H54 (cell line): ENCODE measurements at regions not wholly inside any gene's neighbourhood (a gene's known extent, or its start where the extent isn't known, plus 50 kb on each side); places are given as distances from the start of the nearest gene placed in this dataset.
"Not testable (repeated sequence)": the region's sequence is repeated elsewhere in the genome, so short reads cannot be mapped to it uniquely, and the experiment has no call there.

ENCODE experiments used
- DNase-seq: peaks from one replicate; pipeline ENCODE4 v3.0.0; 2011; ENCODE audit warnings: low spot score, mixed read lengths; ENCODE audit not compliant: insufficient read length
- FAIRE-seq: peaks from 3 replicates; lab custom pipeline; 2011; peaks lifted over from hg19 to GRCh38; lab: Jason Lieb, UNC
- POLR2A ChIP-seq: IDR thresholded peaks from 2 replicates; pipeline ENCODE4 v1.6.1; 2011; ENCODE audit warnings: low read depth, mild to moderate bottlenecking, low read length

DNA sequence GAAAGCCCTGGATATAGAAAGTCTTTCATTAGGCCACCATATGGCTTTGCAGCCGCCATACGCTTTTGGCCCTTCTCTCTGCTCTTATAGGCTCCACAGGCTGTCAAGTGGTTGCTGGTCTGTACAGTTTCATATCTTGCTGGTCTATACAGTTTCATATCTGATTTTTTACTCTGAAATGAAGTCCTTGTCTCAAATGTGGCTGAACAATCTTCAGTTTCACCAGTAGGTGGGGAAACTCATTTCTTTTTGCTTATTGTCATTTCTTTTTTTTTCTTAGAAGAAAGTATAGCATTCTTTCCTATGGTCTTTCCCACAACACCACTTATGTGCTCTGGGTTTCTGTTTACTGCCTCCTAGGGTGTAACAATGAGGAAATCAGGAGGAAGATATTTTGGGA is 771.4 kb upstream of the MMS22L start:
- no peak for FAIRE-seq
- DNase-seq = no peak
- no peak for TF ChIP-seq POLR2A

DNA sequence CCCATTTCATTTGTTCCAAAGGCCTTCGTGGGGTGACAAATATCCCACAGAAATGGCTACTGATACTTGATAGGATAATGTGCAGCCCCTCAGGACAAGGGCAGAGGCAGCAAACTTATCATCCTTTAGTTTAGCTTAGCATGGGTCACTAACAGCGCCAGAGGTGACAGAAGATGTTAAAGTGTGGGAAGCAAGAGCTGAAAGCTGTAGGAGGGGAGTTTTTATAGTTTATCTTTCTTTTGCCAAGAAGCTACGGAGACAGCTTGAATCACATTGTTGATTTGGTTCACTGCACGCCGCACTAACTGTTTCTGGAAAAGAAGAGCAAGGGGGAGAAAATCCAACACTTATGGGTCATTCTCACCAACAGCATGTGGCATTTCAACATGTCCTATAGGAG is 773.9 kb upstream of the MMS22L start:
- DNase-seq (no peak), FAIRE-seq (no peak)
- TF ChIP-seq POLR2A = no peak

DNA sequence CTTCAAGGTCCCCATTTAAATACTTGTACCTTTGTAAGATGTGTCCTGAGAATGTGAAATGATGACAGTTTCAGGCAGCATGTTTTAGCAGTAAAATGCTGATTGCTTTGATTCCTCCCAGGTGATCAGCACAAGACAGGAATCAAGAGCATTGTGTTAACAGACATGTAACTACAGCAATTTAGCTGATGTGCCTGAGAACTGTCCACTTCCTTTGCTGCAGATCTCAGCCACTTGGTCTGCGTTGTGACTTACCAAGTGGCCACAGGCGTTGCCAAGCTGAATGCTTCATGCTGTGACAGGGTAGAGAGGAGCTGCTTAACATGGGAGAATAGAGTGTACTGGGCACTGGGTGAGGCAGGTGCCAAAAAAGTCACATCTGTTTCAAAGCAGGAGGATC is 767.0 kb upstream of the POU3F2 start:
- DNase-seq (no peak), FAIRE-seq (no peak)
- no peak for TF ChIP-seq POLR2A

DNA sequence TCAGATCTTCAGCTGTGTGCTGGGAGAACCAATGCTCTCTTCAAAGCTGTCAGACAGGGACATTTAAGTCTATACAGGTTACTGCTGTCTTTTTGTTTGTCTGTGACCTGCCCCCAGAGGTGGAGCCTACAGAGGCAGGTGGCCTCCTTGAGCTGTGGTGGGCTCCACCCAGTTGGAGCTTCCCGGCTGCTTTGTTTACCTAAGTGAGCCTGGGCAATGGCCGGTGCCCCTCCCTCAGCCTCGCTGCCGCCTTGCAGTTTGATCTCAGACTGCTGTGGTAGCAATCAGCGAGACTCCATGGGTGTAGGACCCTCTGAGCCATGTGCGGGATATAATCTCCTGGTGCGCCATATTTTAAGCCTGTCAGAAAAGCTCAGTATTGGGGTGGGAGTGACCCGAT is 745.8 kb upstream of the POU3F2 start:
- not testable (repeated sequence) for FAIRE-seq, DNase-seq

DNA sequence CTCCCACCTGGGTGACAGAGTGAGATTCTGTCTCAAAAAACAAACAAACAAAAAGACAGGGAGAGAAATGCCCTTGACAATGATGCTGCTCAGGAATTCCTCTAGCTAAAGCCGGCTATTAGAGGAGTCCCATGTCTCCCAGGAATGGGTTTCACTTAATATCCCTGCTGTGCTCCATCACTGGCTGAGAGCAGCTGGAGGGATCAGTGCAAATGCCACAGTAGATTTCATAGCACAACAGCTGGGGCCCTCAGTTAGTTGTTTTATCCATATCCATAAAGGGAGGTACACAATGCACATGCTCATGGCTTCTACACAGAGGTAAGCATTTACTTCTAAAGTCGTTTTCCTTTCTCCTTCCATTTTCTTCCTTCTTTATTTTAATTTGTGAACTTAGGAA is 742.0 kb upstream of the POU3F2 start:
- FAIRE-seq (no peak), DNase-seq (no peak)
- TF ChIP-seq POLR2A = no peak

DNA sequence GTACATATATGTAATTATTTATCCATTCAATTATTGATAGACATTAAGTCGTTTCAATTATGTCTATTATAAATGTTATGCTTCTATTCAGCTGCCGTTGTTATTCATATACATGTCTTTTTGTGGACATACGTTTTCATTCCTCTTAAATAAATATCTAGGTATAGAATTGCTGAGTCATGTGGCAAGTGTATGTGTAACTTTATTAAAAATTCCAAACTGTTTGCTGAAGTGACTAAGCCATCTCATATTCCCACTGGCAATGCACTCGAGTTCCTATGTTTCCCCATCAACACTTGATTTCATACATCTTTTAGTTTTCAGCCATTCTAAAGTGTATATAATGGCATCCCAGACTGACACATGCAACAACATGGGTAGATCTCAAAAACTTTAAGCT is 739.7 kb upstream of the POU3F2 start:
- FAIRE-seq = no peak
- no peak for TF ChIP-seq POLR2A
- no peak for DNase-seq

DNA sequence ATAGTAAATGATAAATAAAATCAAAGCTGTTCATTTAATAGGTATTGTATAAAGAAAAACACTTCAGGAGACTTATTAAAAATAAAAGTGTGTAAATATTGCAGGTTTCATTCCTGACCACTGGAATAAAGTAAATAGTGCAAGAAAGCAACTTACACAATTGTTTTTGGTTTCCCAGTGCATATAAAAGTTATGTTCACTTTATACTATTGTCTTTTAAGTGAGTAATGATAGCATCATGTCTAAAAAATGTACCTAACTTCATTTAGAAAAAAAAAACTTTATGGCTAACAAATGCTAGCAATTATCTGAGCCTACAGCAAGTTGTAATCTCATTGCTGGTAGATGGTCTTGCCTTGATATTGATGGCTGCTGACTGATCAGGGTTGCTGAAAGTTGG is 726.6 kb upstream of the POU3F2 start:
- TF ChIP-seq POLR2A = no peak
- no peak for DNase-seq
- no peak for FAIRE-seq

DNA sequence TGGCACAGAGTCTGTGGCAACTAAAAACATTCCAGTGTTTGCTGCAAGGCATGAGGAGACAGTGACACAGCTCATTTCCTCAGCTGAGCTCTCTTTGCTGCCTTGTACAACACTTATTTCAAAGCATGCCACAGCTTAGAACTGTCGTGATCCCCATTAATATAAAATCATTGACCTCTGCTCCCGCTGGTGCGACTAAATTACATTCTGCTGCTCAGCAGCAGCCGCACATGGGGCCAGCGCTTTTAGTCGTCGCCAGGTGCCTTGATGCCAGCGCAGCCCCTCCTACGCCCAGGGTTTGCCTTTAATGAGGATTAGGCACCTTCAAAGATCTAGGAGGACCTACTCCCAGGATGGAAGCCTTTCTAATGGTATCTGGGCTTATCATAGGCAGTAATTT is 717.9 kb upstream of the POU3F2 start:
- no peak for TF ChIP-seq POLR2A
- no peak for FAIRE-seq
- no peak for DNase-seq

DNA sequence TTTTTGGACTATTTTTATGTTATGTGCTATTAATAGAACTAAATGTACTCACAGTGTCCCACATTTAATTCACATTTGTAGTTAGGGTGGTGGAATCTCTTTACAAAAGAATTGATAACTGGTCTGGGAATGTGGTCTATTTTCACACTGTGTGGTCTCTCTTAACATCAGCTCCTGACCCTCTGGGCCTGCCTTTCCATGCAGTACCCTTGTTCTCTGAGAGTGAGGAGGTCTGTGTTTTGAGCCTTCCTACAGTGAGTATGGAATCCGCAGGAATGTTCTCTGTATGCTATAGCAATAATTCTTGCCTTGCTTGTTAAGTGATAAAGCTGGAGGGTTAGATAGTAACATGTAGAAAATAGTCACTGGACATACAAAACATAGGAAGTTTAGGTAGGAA is 717.3 kb upstream of the POU3F2 start:
- no peak for FAIRE-seq
- DNase-seq = no peak
- TF ChIP-seq POLR2A = no peak

DNA sequence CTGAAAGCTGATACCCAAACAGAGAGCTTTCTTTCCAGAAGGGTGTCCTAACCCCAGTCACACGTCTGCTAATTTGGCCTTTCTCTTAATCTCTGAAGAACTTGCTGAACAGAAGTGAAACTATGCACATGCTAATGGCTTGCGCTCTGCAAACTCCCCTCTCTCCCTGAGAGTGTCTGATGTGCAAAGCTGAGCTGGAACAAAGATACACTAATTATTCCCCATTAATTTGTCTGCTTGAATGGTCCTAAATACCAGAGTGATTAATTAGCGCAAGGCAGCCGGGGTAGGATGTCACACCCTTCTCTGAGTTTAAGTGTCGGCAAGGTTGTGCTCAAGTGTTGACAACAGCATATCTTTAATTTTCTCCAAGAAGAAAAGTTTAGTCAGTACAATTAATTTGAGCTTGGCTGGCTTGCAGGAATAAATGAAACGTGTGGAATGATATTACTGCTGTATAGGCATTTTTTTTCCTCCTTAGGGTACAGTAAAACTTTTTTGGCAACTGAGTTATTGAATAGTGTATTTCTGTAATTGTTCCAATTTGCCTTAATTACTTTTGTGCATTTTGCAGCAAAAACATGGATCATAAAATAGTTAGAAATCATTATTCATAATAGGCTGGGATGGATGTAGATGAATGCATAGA is 715.9 kb upstream of the POU3F2 start:
- FAIRE-seq (no peak), DNase-seq (no peak)
- TF ChIP-seq POLR2A = no peak

DNA sequence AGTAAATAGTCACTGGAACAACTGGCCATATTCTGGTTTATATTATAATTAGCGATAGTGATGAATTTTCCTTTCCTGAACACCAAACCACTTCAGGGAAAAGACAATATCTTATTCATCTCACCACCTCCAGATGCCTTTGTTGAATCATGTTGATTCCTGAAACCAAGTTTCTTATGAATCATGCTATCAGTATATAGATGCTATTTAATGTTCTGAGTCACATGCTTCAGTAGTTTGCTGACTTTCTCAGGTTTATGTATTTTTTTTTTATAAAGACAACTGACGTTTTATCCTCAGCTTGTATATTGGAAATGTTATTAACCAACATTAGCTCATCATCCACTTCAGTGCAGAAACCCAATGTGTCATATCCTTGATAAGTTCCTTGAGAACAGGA is 710.2 kb upstream of the POU3F2 start:
- DNase-seq (no peak), FAIRE-seq (no peak)

DNA sequence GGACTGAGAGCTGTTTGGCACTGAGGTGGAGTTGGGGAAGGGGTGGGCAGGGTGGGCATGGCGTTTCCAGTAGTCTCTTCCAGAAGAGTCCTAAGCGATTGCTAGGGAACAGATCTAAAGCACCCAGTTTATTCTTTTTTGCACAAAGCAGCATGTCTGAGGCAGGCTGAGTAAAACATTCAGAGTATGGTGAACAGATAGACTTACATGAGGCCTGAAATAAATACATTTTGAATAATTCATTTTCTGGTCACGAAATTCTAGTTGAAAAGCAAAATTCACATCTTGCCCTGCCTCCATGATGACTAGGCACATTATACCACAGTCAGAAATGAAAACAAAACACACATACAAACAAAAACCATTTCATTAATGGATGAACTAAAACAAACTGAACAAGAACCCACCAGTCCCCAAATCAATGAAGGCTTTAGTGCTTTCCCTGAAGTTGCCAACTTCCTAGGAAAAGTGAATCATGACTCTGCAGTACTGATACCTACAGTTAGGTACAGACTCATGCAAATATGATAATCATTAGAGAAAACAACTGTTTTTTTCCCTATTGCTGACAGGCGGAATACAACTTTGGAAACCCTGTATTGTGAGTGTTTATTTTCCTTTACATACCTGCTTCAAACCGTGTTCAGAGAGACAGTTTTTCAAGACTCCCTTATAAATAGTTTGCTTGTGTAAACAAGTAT is 702.9 kb upstream of the POU3F2 start:
- no peak for FAIRE-seq
- DNase-seq = no peak
- TF ChIP-seq POLR2A = no peak

More for the DNA sequence above, 710.2 kb upstream of the POU3F2 start:
- TF ChIP-seq POLR2A = no peak

DNA sequence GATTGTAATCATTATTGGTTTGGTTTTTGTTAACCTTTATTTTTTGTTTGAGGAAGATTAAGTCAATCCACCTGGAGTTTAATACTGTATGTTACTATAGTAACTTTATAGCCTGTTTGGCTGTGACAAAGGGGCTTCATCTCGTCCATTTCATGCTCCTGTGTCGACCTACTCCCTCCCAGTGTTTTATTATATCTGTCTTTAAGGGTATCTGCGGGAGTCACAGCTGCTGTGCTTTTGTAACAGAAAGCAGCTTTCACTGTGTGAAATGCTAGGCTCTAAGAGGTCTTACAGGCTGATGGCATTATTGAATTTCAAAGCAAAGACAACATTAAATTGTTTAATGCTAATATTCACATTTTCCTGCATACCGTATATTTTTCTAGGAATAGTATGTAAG is 698.0 kb upstream of the POU3F2 start:
- DNase-seq (no peak), FAIRE-seq (no peak)
- no peak for TF ChIP-seq POLR2A

DNA sequence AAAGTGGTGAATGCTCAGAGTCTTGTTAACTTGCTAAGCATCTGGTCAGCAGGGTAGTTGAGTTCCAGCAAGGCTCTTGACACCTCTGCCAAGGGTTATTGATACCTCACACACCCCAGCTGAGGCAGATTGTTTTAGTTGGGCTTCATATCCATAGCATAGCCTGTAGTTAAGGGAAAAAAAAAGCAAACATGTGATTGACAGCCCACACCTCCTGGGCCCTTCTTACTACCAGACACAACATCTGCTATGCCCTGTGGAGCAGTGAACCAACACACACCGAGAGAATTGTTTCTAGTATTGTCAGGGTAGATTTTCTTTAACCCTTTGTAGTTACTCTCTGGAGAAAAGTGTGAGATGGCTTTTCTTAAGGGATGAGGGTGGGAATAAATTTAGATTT is 697.0 kb upstream of the POU3F2 start:
- DNase-seq = no peak
- no peak for FAIRE-seq
- no peak for TF ChIP-seq POLR2A

DNA sequence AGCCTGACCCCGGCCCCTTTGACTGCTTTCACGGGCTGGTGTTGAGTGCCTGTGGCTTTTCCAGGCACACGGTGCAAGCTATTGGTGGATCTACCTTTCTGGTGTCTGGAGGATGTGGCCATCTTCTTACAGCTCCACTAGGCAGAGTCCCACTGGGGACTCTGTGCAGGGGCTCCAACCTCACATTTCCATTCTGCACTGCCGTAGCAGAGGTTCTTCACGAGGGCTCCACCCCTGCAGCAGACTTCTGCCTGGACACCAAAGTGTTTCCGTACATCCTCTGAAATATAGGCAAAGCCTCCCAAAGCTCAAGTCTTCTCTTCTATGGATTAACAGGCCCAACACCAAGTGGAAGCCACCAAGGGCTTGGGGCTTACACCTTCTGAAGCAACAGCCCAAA is 691.5 kb upstream of the POU3F2 start:
- FAIRE-seq (no peak), DNase-seq (no peak)
- TF ChIP-seq POLR2A = no peak
